GM21529 (cell line): ENCODE measurements at regions not wholly inside any gene's neighbourhood (a gene's known extent, or its start where the extent isn't known, plus 50 kb on each side); places are given as distances from the start of the nearest gene placed in this dataset.
"Not testable (repeated sequence)": the region's sequence is repeated elsewhere in the genome, so short reads cannot be mapped to it uniquely, and the experiment has no call there.

Source experiments
- ATAC-seq: cut with Tn5 transposase; IDR thresholded peaks from one replicate; pipeline ENCODE4 v1.9.1; 2021; ENCODE audit not compliant: unreplicated experiment

GRCh38 chr3:38966811-38967692, 84.7 kb downstream of the SCN11A start:
- no peak for ATAC-seq

DNA sequence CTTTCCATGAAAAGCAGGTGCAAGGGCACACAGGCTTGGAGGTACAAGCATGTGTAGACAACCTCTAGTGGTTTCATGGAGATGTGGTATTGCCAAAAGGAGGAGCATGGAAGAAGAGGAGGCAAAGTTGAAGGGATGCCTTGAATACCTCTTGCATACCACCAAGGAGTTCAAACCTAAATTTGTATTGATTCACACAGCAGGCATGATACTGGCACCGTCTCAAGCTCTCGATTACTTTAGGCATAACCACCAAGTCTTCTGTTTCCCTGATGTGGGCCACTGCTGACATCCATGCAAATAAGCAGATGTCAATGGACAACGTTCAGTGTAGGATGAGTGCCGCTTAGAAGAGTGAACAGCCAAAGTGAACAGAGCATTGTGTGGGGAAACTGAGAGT, 87.1 kb downstream of the SCN11A start:
- ATAC-seq, result no peak

DNA sequence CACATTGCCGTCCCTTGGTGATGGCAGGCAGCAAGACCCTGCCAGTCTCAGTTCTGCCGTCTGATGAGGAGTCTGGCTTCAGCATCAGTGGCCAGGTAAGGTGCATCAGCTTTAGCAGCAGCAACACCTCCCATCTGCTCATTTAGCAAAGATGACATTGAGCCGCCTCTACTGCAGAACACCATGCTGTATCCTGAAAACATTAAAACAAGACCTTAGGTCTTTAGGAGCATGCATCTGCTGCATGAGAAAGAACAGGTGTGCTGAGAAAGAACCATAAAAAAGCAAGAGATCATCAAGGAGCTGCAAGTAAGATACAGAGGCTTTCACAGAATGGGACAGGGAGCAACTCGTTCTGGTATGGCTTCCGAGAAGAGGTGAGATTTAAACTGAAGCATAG, 87.5 kb downstream of the SCN11A start:
- ATAC-seq, result no peak

- ATAC-seq, result no peak
These were observed 90.7 kb downstream of the SCN11A start for GRCh38 chr3:38960953-38961622.

DNA sequence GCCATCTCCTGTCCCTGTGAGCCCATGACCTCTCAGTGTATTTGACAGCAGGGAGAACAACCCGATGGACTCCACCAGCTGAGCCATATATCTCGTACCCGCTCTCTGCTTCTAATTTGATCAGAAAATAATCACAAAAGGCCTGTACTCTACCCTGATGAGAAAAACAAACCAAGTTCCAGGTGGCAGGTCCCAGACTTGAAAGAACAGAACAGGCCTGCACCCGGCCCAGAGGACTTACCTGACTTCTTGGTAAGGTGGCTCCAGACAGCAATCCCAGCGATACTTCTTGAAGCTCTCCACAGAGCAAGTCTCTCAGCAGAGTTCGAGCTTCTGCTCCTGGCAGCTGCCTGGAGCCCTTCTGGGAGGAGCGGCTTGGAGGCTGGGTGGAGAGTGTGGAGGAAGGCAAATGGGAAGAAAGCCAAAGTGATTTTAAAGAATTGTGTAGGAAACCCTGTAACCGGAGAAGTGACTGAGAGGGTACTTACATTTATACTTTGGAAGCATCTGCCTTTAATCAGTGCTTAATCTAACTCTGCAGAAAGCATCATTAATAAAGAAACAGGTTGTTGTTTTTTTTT, 91.6 kb downstream of the SCN11A start:
- no peak for ATAC-seq

- no peak for ATAC-seq
These were observed 93.6 kb downstream of the SCN11A start for GRCh38 chr3:38958026-38958720.

- no peak for ATAC-seq
These were observed 94.4 kb downstream of the SCN11A start for GRCh38 chr3:38957296-38957695.

DNA sequence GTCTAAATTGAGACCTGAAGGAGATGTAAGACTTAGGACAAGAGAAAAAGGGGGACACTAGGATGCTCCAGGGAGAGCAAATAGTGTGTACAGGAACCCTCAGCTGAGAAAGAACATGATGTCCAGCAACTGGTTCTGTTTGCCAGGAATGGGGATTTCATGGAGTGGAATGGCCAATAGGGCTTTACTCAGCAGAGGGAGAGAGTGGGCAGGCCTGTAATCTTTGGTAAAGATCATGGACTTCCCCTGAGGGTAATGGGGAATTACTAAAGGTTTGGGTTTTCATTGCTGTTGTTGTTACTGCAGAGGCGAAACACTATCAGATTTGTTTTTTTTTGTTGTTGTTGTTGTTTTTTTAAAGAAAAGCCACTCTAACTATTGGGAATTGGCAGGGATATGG, 99.0 kb downstream of the SCN11A start:
- ATAC-seq, result no peak

DNA sequence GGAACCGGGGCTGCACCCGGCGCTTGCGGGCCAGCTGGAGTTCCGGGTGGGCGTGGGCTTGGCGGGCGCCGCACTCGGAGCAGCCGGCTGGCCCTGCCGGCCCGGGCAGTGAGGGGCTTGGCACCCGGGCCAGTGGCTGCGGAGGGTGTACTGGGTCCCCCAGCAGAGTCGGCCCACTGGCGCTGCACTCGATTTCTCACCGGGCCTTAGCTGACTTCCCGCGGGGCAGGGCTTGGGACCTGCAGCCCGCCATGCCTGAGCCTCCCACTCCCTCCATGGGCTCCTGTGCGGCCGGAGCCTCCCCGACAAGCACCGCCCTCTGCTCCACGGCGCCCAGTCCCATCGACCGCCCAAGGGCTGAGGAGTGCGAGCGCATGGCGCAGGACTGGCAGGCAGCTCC, 100.6 kb downstream of the SCN11A start:
- not testable (repeated sequence) for ATAC-seq

- no peak for ATAC-seq
These were observed 101.2 kb downstream of the SCN11A start for GRCh38 chr3:38950581-38950980.

DNA sequence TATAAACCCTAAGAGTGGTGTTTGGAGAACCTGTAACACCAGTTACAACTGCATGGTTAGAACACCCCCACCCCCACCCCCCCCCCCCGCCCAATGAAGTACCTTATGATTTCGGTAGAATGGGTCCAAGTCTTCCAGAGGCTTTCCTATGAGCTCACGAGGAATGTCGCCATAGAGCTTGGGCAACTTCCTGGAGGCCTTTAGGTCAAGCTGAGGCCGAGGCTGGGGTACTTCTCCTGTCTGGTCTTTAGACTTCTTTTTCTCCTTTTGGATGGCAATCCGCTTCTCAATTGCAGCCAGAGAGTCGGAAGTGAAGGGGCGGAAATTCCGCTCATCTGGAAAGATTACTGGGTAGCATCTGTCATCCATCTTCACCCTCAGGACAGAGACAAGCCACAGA, 101.8 kb downstream of the SCN11A start:
- ATAC-seq, result no peak

DNA sequence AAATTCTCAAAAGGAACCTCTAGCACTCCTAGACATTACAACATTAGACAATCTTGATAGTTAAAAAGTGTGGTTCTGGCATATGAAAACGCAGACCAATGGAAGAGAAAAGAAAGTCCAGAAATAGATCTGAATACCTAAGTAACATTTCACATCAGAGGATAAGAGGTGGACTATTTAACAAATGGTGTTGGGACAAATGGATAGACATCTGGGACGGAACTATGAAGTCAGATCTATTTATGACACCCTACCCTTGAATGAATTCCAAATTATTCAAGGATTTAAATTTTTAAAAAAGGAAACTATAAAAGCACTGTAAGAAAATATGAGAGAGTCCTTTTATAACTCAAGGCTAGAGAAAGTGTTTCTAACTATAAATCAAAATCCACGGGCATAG, 111.3 kb downstream of the SCN11A start:
- no peak for ATAC-seq

DNA sequence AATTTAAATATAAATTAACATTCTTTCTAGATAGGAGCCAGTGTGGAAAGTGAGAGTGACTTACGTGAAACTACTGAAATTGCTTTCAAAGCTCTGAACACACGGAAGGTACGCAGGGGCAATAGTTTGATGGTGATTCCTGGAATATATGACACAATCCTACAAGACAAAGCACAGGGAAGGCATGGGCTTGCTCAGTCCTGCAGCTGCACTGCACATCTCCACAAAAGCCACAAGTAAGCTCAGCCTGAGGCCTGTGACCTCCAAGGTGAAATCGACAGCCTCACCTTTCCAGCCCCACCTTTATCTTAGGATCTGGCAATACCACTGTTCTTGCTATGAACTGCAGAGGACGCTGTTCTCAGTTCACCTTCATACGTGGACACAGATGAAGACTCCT, 109.3 kb upstream of the SCN10A start:
- no peak for ATAC-seq

- no peak for ATAC-seq
These were observed 100.7 kb upstream of the SCN10A start for GRCh38 chr3:38916706-38917105.

DNA sequence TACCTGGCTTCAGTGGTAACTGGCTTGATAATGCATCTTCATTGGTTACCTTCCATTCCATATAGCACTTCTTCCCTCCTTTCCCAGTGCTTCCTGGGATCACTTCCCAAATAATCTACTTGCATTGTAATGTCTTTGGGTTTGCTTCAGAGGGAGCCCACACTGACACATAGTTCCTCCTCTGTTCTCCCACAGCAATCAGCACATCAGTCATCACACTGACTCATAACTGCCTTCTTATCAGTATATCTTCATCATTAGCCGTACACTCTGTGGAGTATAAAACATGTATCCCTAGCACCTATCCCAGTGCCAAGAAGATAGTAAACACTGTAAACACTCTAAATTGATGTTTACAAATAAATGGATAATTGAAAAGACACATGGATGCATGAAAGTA, 91.4 kb upstream of the SCN10A start:
- ATAC-seq, result no peak

- ATAC-seq, result no peak
These were observed 74.4 kb upstream of the SCN10A start for GRCh38 chr3:38890426-38890825.

GRCh38 chr3:38878646-38879045, 62.6 kb upstream of the SCN10A start:
- no peak for ATAC-seq
